GM23338 (cell line): ENCODE measurements at regions not wholly inside any gene's neighbourhood (a gene's known extent, or its start where the extent isn't known, plus 50 kb on each side); places are given as distances from the start of the nearest gene placed in this dataset.

Source experiments
- ATAC-seq: fragments of 200-7000 bp; cut with Tn5 transposase; 3 replicates; pipeline ENCODE4 v1.9.1; 2020
- DNase-seq: peaks from one replicate; pipeline ENCODE4 v3.0.0-alpha.2; 2015; ENCODE audit warnings: low spot score
- H2AFZ ChIP-seq: fragments of 200-600 bp; sonication (generic); 2 replicates; pipeline ENCODE4 v1.8.0; 2016; ENCODE audit warnings: antibody characterized with exemption, mild to moderate bottlenecking, moderate library complexity
- H3F3A ChIP-seq: fragments of 200-600 bp; sonication (generic); replicated peaks from 2 replicates; pipeline ENCODE4 v1.8.0; 2017; ENCODE audit warnings: antibody characterized with exemption, mixed run types, low read depth
- H3K27ac ChIP-seq: fragments of 200-600 bp; sonication (generic); 2 replicates; pipeline ENCODE4 v1.6.1; 2016; ENCODE audit warnings: low read depth
- H3K27me3 ChIP-seq: fragments of 200-600 bp; sonication (generic); 2 replicates; pipeline ENCODE4 v1.8.0; 2016; ENCODE audit warnings: mild to moderate bottlenecking, mixed run types, moderate library complexity; ENCODE audit not compliant: insufficient read depth
- H3K36me3 ChIP-seq: fragments of 200-600 bp; sonication (generic); 2 replicates; pipeline ENCODE4 v1.8.0; 2016; ENCODE audit warnings: mild to moderate bottlenecking; ENCODE audit not compliant: insufficient read depth
- H3K4me1 ChIP-seq: fragments of 200-600 bp; sonication (generic); 2 replicates; pipeline ENCODE4 v1.8.0; 2016; ENCODE audit warnings: mild to moderate bottlenecking, moderate library complexity; ENCODE audit not compliant: insufficient read depth
- H3K4me2 ChIP-seq: fragments of 200-600 bp; sonication (generic); 2 replicates; pipeline ENCODE4 v1.7.1; 2017; ENCODE audit warnings: mixed run types
- H3K4me3 ChIP-seq: fragments of 200-600 bp; sonication (generic); 2 replicates; pipeline ENCODE4 v1.6.1; 2016; ENCODE audit warnings: mixed run types
- H3K79me2 ChIP-seq: fragments of 200-600 bp; sonication (generic); replicated peaks from 2 replicates; pipeline ENCODE4 v1.8.0; 2017; ENCODE audit warnings: mild to moderate bottlenecking; ENCODE audit not compliant: insufficient read depth
- H3K9me2 ChIP-seq: fragments of 200-600 bp; sonication (generic); 2 replicates; pipeline ENCODE4 v1.8.0; 2017; ENCODE audit not compliant: insufficient read depth
- H4K20me1 ChIP-seq: fragments of 200-600 bp; sonication (generic); replicated peaks from 2 replicates; pipeline ENCODE4 v1.8.0; 2017; ENCODE audit warnings: mild to moderate bottlenecking; ENCODE audit not compliant: insufficient read depth
- H3K27ac Mint-ChIP-seq: 2 replicates; pipeline ENCODE4 v1.8.0; 2020; ENCODE audit warnings: inconsistent platforms, mild to moderate bottlenecking, moderate library complexity, mixed read lengths
- H3K27me3 Mint-ChIP-seq: 3 replicates; pipeline ENCODE4 v1.8.0; 2022; ENCODE audit warnings: low read depth, mild to moderate bottlenecking, moderate library complexity, mixed read lengths, inconsistent platforms; ENCODE audit not compliant: insufficient read depth, poor library complexity
- H3K36me3 Mint-ChIP-seq: 3 replicates; pipeline ENCODE4 v1.8.0; 2021; ENCODE audit warnings: low read depth, mild to moderate bottlenecking, inconsistent platforms, moderate library complexity, mixed read lengths
- H3K4me1 Mint-ChIP-seq: 3 replicates; pipeline ENCODE4 v1.8.0; 2020; ENCODE audit warnings: mild to moderate bottlenecking, inconsistent platforms, mixed read lengths
- H3K4me3 Mint-ChIP-seq: 3 replicates; pipeline ENCODE4 v1.8.0; 2021; ENCODE audit warnings: moderate library complexity, mild to moderate bottlenecking, inconsistent platforms, mixed read lengths
- H3K9me3 Mint-ChIP-seq: 3 replicates; pipeline ENCODE4 v1.8.0; 2020; ENCODE audit warnings: moderate library complexity, mild to moderate bottlenecking, inconsistent platforms, mixed read lengths
- CREB1 ChIP-seq: fragments of 250-450 bp; sonication (Bioruptor Pico); IDR thresholded peaks from 2 replicates; pipeline ENCODE4 v1.5.0; 2020; ENCODE audit warnings: low read depth, mild to moderate bottlenecking, moderate library complexity
- EZH2 ChIP-seq: fragments of 200-600 bp; sonication (generic); IDR thresholded peaks from one replicate; pipeline ENCODE4 v1.8.0; 2017; ENCODE audit warnings: antibody characterized with exemption, mild to moderate bottlenecking, low read depth; ENCODE audit not compliant: unreplicated experiment
- EZH2phosphoT487 ChIP-seq: fragments of 200-600 bp; sonication (generic); IDR thresholded peaks from one replicate; pipeline ENCODE4 v1.8.1; 2018; ENCODE audit warnings: antibody characterized with exemption; ENCODE audit not compliant: unreplicated experiment
- JUNB ChIP-seq: IDR thresholded peaks from one replicate; pipeline ENCODE4 v1.6.1; 2016; ENCODE audit warnings: antibody characterized with exemption; ENCODE audit not compliant: unreplicated experiment
- NANOG ChIP-seq: IDR thresholded peaks from 2 replicates; pipeline ENCODE4 v1.6.1; 2016; ENCODE audit warnings: antibody characterized with exemption, borderline replicate concordance
- POLR2AphosphoS5 ChIP-seq: IDR thresholded peaks from 2 replicates; pipeline ENCODE4 v1.6.1; 2016; ENCODE audit warnings: antibody characterized with exemption, low read depth
- STAT1 ChIP-seq: IDR thresholded peaks from one replicate; pipeline ENCODE4 v1.6.1; 2016; ENCODE audit warnings: antibody characterized with exemption; ENCODE audit not compliant: unreplicated experiment
- ZNF114 ChIP-seq: fragments of 250-450 bp; sonication (Bioruptor Pico); IDR thresholded peaks from 2 replicates; pipeline ENCODE4 v1.5.0; 2020; ENCODE audit warnings: mild to moderate bottlenecking, moderate library complexity
- ZNF331 ChIP-seq: fragments of 250-450 bp; sonication (Bioruptor Pico); IDR thresholded peaks from 2 replicates; pipeline ENCODE4 v1.5.0; 2020; ENCODE audit warnings: low read depth, mild to moderate bottlenecking, moderate library complexity
- TF ChIP-seq, protein P1 (sequence below): IDR thresholded peaks from one replicate; pipeline ENCODE4 v1.6.1; 2018; ENCODE audit warnings: antibody characterized with exemption; ENCODE audit not compliant: unreplicated experiment
- TF ChIP-seq, protein P2 (sequence below): IDR thresholded peaks from 2 replicates; pipeline ENCODE4 v1.6.1; 2016; ENCODE audit warnings: antibody characterized with exemption
- TF ChIP-seq, protein P3 (sequence below), 2 experiments: fragments of 200-600 bp in 1 of 2; sonication (generic) in 1 of 2; conservative IDR thresholded peaks; 2 replicates each; pipeline versions ENCODE4 v1.5.1 to v1.6.1; 2016 to 2017; ENCODE audit warnings: antibody characterized with exemption in 2 of 2, low read depth in 2 of 2, mild to moderate bottlenecking in 2 of 2, moderate library complexity in 1 of 2
- TF ChIP-seq, protein P4 (sequence below): fragments of 250-450 bp; sonication (Bioruptor Pico); IDR thresholded peaks from 2 replicates; pipeline ENCODE4 v1.5.0; 2020; ENCODE audit warnings: mild to moderate bottlenecking, moderate library complexity

DNA sequence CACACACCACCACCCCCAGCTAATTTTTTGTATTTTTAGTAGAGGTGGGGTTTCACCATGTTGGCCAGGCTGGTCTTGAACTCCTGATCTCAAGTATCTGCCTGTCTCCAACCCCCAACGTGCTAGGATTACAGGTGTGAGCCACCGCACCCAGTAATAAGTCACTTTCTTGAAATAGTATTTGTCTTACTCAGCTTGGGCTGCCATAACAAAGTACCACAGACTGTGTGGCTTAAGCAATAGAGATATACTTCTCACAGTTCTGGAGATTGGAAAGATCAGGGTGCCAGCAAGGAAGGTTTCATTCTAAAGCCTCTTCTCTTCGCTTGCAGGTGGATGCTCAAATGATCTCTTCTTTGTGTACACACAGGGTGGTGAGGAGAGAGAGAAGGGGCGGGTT is 99.8 kb downstream of the ARRDC3 start:
- H3K27me3 ChIP-seq = peaks cover 30% of the 10 kb centered on the region
- peaks cover 10% of the 10 kb centered on the region for H3K4me1 Mint-ChIP-seq
- no peak overlapping the region for H3K27ac Mint-ChIP-seq
- peaks cover 5% of the 10 kb centered on the region; the same call in 2 of the 3 replicates for H3K36me3 Mint-ChIP-seq
- H4K20me1 ChIP-seq = no peaks in the 10 kb centered on the region
- H3K36me3 ChIP-seq = no peaks in the 10 kb centered on the region
- H3K9me2 ChIP-seq = no peaks in the 10 kb centered on the region
- no peak overlapping the region for H2AFZ ChIP-seq
- H3K4me3 ChIP-seq = no peak overlapping the region
- no peak overlapping the region for H3K4me2 ChIP-seq
- H3F3A ChIP-seq = peaks cover 6% of the 10 kb centered on the region; the same call in 1 of the 2 replicates
- no peak overlapping the region for H3K4me3 Mint-ChIP-seq
- H3K9me3 Mint-ChIP-seq = peaks cover 5% of the 10 kb centered on the region; the same call in 1 of the 3 replicates
- H3K4me1 ChIP-seq = peaks cover 10% of the 10 kb centered on the region; the same call in 1 of the 2 replicates
- no peak for TF ChIP-seq ZNF114 (CRISPR knock-in tag)
- TF ChIP-seq, protein P1, sequence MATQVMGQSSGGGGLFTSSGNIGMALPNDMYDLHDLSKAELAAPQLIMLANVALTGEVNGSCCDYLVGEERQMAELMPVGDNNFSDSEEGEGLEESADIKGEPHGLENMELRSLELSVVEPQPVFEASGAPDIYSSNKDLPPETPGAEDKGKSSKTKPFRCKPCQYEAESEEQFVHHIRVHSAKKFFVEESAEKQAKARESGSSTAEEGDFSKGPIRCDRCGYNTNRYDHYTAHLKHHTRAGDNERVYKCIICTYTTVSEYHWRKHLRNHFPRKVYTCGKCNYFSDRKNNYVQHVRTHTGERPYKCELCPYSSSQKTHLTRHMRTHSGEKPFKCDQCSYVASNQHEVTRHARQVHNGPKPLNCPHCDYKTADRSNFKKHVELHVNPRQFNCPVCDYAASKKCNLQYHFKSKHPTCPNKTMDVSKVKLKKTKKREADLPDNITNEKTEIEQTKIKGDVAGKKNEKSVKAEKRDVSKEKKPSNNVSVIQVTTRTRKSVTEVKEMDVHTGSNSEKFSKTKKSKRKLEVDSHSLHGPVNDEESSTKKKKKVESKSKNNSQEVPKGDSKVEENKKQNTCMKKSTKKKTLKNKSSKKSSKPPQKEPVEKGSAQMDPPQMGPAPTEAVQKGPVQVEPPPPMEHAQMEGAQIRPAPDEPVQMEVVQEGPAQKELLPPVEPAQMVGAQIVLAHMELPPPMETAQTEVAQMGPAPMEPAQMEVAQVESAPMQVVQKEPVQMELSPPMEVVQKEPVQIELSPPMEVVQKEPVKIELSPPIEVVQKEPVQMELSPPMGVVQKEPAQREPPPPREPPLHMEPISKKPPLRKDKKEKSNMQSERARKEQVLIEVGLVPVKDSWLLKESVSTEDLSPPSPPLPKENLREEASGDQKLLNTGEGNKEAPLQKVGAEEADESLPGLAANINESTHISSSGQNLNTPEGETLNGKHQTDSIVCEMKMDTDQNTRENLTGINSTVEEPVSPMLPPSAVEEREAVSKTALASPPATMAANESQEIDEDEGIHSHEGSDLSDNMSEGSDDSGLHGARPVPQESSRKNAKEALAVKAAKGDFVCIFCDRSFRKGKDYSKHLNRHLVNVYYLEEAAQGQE = no peak
- no peak for TF ChIP-seq JUNB
- TF ChIP-seq ZNF331 (CRISPR knock-in tag) = no peak
- TF ChIP-seq, protein P2, sequence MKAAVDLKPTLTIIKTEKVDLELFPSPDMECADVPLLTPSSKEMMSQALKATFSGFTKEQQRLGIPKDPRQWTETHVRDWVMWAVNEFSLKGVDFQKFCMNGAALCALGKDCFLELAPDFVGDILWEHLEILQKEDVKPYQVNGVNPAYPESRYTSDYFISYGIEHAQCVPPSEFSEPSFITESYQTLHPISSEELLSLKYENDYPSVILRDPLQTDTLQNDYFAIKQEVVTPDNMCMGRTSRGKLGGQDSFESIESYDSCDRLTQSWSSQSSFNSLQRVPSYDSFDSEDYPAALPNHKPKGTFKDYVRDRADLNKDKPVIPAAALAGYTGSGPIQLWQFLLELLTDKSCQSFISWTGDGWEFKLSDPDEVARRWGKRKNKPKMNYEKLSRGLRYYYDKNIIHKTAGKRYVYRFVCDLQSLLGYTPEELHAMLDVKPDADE = no peak
- TF ChIP-seq EZH2phosphoT487 = no peak
- TF ChIP-seq, protein P3, sequence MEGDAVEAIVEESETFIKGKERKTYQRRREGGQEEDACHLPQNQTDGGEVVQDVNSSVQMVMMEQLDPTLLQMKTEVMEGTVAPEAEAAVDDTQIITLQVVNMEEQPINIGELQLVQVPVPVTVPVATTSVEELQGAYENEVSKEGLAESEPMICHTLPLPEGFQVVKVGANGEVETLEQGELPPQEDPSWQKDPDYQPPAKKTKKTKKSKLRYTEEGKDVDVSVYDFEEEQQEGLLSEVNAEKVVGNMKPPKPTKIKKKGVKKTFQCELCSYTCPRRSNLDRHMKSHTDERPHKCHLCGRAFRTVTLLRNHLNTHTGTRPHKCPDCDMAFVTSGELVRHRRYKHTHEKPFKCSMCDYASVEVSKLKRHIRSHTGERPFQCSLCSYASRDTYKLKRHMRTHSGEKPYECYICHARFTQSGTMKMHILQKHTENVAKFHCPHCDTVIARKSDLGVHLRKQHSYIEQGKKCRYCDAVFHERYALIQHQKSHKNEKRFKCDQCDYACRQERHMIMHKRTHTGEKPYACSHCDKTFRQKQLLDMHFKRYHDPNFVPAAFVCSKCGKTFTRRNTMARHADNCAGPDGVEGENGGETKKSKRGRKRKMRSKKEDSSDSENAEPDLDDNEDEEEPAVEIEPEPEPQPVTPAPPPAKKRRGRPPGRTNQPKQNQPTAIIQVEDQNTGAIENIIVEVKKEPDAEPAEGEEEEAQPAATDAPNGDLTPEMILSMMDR (conservative IDR thresholded peaks at IDR 0.05; ENCODE audit: low read depth in 2 of 2) = no peak
- no peak for TF ChIP-seq POLR2AphosphoS5
- TF ChIP-seq, protein P4, sequence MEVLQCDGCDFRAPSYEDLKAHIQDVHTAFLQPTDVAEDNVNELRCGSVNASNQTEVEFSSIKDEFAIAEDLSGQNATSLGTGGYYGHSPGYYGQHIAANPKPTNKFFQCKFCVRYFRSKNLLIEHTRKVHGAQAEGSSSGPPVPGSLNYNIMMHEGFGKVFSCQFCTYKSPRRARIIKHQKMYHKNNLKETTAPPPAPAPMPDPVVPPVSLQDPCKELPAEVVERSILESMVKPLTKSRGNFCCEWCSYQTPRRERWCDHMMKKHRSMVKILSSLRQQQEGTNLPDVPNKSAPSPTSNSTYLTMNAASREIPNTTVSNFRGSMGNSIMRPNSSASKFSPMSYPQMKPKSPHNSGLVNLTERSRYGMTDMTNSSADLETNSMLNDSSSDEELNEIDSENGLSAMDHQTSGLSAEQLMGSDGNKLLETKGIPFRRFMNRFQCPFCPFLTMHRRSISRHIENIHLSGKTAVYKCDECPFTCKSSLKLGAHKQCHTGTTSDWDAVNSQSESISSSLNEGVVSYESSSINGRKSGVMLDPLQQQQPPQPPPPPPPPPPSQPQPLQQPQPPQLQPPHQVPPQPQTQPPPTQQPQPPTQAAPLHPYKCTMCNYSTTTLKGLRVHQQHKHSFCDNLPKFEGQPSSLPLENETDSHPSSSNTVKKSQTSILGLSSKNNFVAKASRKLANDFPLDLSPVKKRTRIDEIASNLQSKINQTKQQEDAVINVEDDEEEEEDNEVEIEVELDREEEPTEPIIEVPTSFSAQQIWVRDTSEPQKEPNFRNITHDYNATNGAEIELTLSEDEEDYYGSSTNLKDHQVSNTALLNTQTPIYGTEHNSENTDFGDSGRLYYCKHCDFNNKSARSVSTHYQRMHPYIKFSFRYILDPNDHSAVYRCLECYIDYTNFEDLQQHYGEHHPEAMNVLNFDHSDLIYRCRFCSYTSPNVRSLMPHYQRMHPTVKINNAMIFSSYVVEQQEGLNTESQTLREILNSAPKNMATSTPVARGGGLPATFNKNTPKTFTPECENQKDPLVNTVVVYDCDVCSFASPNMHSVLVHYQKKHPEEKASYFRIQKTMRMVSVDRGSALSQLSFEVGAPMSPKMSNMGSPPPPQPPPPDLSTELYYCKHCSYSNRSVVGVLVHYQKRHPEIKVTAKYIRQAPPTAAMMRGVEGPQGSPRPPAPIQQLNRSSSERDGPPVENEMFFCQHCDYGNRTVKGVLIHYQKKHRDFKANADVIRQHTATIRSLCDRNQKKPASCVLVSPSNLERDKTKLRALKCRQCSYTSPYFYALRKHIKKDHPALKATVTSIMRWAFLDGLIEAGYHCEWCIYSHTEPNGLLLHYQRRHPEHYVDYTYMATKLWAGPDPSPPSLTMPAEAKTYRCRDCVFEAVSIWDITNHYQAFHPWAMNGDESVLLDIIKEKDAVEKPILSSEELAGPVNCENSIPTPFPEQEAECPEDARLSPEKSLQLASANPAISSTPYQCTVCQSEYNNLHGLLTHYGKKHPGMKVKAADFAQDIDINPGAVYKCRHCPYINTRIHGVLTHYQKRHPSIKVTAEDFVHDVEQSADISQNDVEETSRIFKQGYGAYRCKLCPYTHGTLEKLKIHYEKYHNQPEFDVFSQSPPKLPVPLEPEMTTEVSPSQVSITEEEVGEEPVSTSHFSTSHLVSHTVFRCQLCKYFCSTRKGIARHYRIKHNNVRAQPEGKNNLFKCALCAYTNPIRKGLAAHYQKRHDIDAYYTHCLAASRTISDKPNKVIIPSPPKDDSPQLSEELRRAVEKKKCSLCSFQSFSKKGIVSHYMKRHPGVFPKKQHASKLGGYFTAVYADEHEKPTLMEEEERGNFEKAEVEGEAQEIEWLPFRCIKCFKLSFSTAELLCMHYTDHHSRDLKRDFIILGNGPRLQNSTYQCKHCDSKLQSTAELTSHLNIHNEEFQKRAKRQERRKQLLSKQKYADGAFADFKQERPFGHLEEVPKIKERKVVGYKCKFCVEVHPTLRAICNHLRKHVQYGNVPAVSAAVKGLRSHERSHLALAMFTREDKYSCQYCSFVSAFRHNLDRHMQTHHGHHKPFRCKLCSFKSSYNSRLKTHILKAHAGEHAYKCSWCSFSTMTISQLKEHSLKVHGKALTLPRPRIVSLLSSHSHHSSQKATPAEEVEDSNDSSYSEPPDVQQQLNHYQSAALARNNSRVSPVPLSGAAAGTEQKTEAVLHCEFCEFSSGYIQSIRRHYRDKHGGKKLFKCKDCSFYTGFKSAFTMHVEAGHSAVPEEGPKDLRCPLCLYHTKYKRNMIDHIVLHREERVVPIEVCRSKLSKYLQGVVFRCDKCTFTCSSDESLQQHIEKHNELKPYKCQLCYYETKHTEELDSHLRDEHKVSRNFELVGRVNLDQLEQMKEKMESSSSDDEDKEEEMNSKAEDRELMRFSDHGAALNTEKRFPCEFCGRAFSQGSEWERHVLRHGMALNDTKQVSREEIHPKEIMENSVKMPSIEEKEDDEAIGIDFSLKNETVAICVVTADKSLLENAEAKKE (CRISPR knock-in tag) = no peak
- no peak for TF ChIP-seq NANOG
- no peak for TF ChIP-seq CREB1
- TF ChIP-seq STAT1 = no peak
- no peak for TF ChIP-seq EZH2
- no peak for ATAC-seq
- H3K79me2 ChIP-seq = no peaks in the 10 kb centered on the region
- no peak overlapping the region for H3K27ac ChIP-seq
- peaks cover 12% of the 10 kb centered on the region for H3K27me3 Mint-ChIP-seq
- no peak for DNase-seq
